ENCODE measurements at regions not wholly inside any gene's neighbourhood (a gene's known extent, or its start where the extent isn't known, plus 50 kb on each side); places are given as distances from the start of the nearest gene placed in this dataset.

DNA sequence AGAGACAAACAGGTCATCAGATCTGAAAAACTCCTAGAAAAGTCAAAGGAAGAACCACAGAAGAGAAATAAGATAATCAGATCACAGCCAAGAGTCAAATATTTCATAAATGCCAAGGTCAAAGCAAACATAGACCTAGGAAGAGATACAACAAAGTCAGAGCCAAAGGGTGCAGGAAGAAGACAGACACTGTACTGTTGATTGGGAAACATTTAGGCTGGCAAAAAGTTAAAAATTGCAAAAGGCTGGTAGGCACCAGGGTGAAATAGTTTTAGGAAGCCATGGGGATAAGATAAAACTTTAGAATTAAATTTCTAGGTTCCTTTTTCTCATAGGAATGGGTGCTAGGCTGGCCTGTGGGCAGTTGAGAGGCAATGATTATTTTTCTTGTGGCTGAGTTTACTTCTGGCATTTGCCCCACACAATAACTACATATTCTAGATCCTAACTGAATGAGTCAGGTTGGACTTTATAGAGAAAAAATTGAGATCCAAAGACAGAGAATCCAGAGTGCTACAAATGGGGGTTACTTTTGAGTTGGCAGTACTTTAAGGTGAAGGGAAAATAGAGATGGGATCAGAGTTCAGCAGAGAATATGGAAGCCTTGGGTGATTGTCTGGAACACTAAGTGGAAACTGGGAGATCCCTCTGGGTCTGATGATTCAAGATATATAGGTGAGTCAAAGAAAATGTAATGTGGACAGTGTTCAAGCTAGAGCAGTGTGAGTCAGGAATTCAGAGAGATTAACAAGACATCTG lies 215.5 kb downstream of the C12orf50 start:
- no peak for DNase-seq
- Mint-ChIP-seq H3K27me3 (no peaks in the 10 kb centered on the region), H3K4me1 (no peaks in the 10 kb centered on the region), H3K27ac (no peak overlapping the region), H3K9me3 (no peaks in the 10 kb centered on the region), H3K4me3 (no peak overlapping the region)
- no peak for ATAC-seq

DNA sequence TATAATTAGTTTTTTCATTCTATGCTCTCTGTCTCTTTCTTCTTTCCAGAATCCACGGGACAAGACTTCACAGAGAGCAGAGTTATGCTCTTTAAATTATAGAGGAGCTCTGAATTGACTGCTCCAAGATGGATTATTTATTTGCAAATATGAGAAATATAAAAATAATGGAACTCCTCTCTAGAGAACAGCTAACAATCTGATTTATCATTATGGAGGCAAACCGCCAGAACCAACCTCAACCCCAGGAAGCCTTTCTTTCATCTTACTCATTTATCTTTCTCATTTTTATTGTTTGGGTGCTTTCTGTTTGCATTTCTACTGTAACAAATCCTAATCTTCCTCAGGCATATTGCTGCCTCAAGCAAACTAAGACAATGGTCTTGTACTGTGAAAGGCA lies 216.5 kb downstream of the C12orf50 start:
- no peak for ATAC-seq
- no peaks in the 10 kb centered on the region for H3K27me3 Mint-ChIP-seq
- no peak overlapping the region for H3K4me3 Mint-ChIP-seq
- H3K4me1 Mint-ChIP-seq = no peaks in the 10 kb centered on the region
- DNase-seq = no peak
- H3K9me3 Mint-ChIP-seq = no peaks in the 10 kb centered on the region
- no peak overlapping the region for H3K27ac Mint-ChIP-seq

- no peak overlapping the region for H3K27ac Mint-ChIP-seq
- H3K27me3 Mint-ChIP-seq = no peaks in the 10 kb centered on the region
- no peak for DNase-seq
- no peaks in the 10 kb centered on the region for H3K4me1 Mint-ChIP-seq
- H3K4me3 Mint-ChIP-seq = no peak overlapping the region
- no peaks in the 10 kb centered on the region for H3K9me3 Mint-ChIP-seq
- no peak for ATAC-seq
These were observed 217.2 kb downstream of the C12orf50 start for GRCh38 chr12:87812030-87812429.

DNA sequence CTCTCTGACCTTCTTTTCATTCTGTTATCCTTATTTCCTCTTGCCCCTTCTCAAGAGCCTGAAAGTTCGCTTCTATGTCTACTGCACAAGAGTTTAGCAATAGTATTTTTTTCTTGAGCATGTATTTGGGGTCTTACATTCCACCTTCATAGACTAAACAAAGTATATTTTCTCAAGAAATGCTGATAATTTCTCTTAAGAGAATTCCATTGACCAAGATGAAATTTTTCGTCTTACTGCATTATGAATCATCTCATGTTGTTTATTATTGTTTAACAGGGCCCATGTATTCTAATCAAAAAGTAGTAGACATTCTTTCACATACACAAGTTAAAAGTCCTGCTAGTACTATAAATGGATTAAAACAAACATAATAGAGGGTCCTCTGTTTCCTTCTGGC lies 219.3 kb downstream of the C12orf50 start:
- DNase-seq = no peak
- no peak for ATAC-seq
- H3K27me3 Mint-ChIP-seq = no peaks in the 10 kb centered on the region
- H3K4me1 Mint-ChIP-seq = no peaks in the 10 kb centered on the region
- no peaks in the 10 kb centered on the region for H3K9me3 Mint-ChIP-seq
- no peak overlapping the region for H3K27ac Mint-ChIP-seq
- H3K4me3 Mint-ChIP-seq = no peak overlapping the region

GRCh38 chr12:87807086-87807485 lies 222.1 kb downstream of the C12orf50 start:
- no peaks in the 10 kb centered on the region for H3K27me3 Mint-ChIP-seq
- H3K27ac Mint-ChIP-seq = no peak overlapping the region
- H3K4me1 Mint-ChIP-seq = no peaks in the 10 kb centered on the region
- DNase-seq = no peak
- H3K4me3 Mint-ChIP-seq = no peak overlapping the region
- ATAC-seq = no peak
- no peaks in the 10 kb centered on the region for H3K9me3 Mint-ChIP-seq

DNA sequence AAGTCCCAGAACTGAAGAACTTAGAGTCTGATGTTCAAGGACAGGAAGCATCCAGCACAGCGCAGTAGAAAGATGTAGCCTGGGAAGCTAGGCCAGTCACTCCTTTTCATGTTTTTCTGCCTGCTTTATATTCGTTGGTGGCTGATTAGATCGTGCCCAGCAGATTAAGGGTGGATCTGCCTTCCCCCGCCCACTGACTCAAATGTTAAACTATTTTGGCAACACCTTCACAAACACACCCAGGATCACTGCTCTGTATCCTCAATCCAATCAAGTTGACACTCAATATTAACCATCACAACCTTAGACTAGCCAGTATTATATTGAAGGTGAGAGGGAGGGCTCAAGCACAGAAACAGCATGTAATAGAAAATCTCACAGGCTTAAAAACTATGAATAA lies 222.9 kb downstream of the C12orf50 start:
- no peak overlapping the region for H3K4me3 Mint-ChIP-seq
- no peaks in the 10 kb centered on the region for H3K9me3 Mint-ChIP-seq
- no peaks in the 10 kb centered on the region for H3K4me1 Mint-ChIP-seq
- DNase-seq (no peak), ATAC-seq (no peak)
- H3K27me3 Mint-ChIP-seq = no peaks in the 10 kb centered on the region
- H3K27ac Mint-ChIP-seq = no peak overlapping the region

GRCh38 chr12:87804386-87804785 lies 224.8 kb downstream of the C12orf50 start:
- Mint-ChIP-seq H3K4me3 (no peak overlapping the region), H3K27ac (no peak overlapping the region), H3K9me3 (no peaks in the 10 kb centered on the region), H3K27me3 (no peaks in the 10 kb centered on the region), H3K4me1 (no peaks in the 10 kb centered on the region)
- ATAC-seq = no peak
- DNase-seq = no peak

DNA sequence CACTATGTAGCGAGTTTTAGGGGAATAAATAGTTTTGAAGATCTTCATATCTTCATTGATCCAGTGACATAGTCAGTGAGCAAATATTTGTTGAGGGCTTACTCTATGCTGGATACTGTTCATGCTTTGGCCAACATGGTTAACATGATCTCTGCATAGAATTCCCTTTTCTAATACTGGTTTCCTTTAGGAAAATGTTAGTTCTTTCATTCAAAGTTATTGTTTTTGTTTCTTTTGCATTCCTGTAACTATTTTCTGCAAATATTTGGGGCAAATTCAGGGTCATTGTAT lies 226.5 kb downstream of the C12orf50 start:
- H3K27me3 Mint-ChIP-seq = no peaks in the 10 kb centered on the region
- DNase-seq = no peak
- H3K4me1 Mint-ChIP-seq = no peaks in the 10 kb centered on the region
- H3K9me3 Mint-ChIP-seq = no peaks in the 10 kb centered on the region
- H3K4me3 Mint-ChIP-seq = no peak overlapping the region
- no peak overlapping the region for H3K27ac Mint-ChIP-seq
- no peak for ATAC-seq

DNA sequence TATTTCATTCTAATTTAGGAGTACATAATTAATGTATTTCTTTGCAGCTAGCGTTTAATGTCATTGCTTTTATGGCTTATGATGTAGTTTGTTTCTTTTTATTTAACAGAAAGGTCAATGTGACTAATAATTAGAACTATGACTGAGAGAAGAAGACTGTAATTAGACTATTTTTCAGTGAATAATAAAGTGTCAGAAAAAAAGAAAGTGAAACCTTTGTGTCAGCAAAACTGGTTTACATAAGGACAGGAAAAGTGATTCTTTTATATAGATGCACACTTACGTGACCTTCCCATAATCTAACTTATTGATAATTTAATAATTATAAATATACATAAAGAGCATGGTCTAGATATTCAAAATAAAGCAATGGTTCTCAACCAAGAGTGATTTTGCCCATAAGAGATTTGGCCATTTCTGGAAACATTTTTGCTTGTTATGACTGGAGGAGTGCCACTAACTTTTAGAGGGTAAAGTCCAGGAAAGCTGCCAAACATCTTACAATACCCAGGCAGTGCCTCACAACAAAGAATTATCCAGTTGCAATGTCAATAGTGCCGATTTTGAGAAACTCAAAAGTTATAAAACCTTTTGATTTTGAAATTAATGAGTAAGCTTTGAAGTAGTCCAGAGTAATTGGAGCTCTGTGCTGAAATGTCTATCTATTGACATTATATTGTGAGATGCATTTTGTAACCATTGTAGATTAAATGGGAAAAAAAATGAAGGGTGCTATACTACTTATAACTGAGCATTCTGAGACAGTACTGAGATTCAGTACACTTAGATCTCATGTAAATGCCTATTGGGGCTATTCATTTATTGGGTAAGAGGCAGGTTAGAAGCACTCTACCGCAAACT lies 227.1 kb downstream of the C12orf50 start:
- H3K4me1 Mint-ChIP-seq = no peaks in the 10 kb centered on the region
- H3K9me3 Mint-ChIP-seq = no peaks in the 10 kb centered on the region
- no peak overlapping the region for H3K4me3 Mint-ChIP-seq
- H3K27ac Mint-ChIP-seq = no peak overlapping the region
- ATAC-seq (no peak), DNase-seq (no peak)
- no peaks in the 10 kb centered on the region for H3K27me3 Mint-ChIP-seq

DNA sequence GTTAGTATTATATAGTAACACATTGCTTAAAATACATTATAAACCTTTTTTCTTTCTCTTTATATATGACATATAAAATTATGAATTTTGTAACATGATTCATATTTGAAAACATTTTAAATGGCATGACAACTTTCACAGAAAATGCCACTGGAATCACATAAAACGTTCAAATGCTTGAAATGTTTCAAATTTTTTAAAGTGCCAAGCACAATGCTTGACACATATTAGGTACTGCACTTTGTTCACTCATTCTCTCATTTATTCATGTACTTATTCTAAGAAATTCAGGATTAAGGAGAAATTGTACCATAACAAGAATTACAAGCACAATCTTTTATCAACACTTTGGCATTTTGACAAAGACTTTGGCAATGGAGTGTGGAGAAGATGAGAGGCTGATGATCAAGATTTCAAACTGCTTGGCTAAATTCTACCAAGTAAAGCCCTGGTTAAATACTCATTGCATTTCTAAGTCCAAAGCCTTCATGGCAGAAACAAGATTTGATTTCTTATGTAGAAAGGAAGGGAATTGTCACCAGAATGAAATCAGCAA lies 232.2 kb downstream of the C12orf50 start:
- H3K4me3 Mint-ChIP-seq = no peak overlapping the region
- H3K27me3 Mint-ChIP-seq = no peaks in the 10 kb centered on the region
- ATAC-seq = no peak
- H3K9me3 Mint-ChIP-seq = no peaks in the 10 kb centered on the region
- H3K4me1 Mint-ChIP-seq = no peaks in the 10 kb centered on the region
- no peak for DNase-seq
- H3K27ac Mint-ChIP-seq = no peak overlapping the region

DNA sequence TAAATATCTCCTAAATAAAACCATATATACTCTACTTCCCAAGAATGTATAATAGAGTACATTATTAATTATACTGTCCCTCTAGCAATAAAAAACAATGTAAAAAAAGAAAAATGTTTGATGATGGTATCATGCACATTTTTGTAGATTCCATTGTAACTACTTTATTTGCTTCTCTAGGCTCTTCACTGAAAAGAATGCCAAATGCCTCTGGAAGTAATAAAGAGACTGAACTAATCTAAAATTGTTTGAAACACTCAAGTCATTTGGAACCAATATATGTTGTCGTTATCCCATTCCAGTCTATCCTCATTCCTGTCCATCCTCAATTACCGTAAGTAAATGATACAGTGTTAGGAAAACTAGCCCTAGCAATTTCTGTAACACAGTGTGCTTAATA lies 233.6 kb downstream of the C12orf50 start:
- no peak overlapping the region for H3K27ac Mint-ChIP-seq
- H3K27me3 Mint-ChIP-seq = no peaks in the 10 kb centered on the region
- no peak overlapping the region for H3K4me3 Mint-ChIP-seq
- ATAC-seq = no peak
- DNase-seq = no peak
- no peaks in the 10 kb centered on the region for H3K9me3 Mint-ChIP-seq
- H3K4me1 Mint-ChIP-seq = no peaks in the 10 kb centered on the region

- H3K9me3 Mint-ChIP-seq = no peaks in the 10 kb centered on the region
- DNase-seq (no peak), ATAC-seq (no peak)
- no peak overlapping the region for H3K27ac Mint-ChIP-seq
- no peaks in the 10 kb centered on the region for H3K4me1 Mint-ChIP-seq
- H3K4me3 Mint-ChIP-seq = no peak overlapping the region
- no peaks in the 10 kb centered on the region for H3K27me3 Mint-ChIP-seq
These were observed 234.3 kb downstream of the C12orf50 start for GRCh38 chr12:87794854-87795253.

- Mint-ChIP-seq H3K9me3 (no peaks in the 10 kb centered on the region), H3K4me1 (no peaks in the 10 kb centered on the region), H3K4me3 (no peak overlapping the region), H3K27ac (no peak overlapping the region), H3K27me3 (no peaks in the 10 kb centered on the region)
- no peak for ATAC-seq
- no peak for DNase-seq
These were observed 236.1 kb downstream of the C12orf50 start for GRCh38 chr12:87793131-87793530.

GRCh38 chr12:87784350-87784749 lies 244.9 kb downstream of the C12orf50 start:
- Mint-ChIP-seq H3K9me3 (peaks cover 8 to 10% of the 10 kb centered on the region in 2 donors), H3K4me3 (no peak overlapping the region), H3K4me1 (no peaks in the 10 kb centered on the region), H3K27me3 (no peaks in the 10 kb centered on the region), H3K27ac (no peak overlapping the region)
- ATAC-seq = no peak
- DNase-seq = no peak

DNA sequence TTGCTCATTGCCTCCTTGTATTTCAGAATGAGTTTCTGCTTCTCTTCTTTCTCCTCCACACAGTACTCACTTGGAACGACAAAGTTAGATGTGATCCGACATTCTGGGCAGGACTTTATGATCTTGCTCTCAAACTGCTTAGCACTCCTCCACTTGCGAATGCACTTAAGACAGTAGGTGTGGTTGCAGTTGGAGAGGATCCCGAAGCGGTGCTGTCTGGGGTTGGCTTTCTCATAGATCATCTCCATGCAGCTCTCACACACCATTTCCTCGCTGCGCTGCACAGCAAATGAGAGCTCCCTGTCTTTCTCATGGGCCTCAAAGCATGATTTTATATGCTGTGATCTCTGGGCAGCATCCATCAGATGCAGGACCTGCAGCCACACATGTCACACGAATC lies 245.7 kb downstream of the C12orf50 start:
- DNase-seq (no peak), ATAC-seq (no peak)
- peaks cover 8 to 10% of the 10 kb centered on the region in 2 donors for H3K9me3 Mint-ChIP-seq
- no peaks in the 10 kb centered on the region for H3K4me1 Mint-ChIP-seq
- no peaks in the 10 kb centered on the region for H3K27me3 Mint-ChIP-seq
- no peak overlapping the region for H3K27ac Mint-ChIP-seq
- H3K4me3 Mint-ChIP-seq = no peak overlapping the region

DNA sequence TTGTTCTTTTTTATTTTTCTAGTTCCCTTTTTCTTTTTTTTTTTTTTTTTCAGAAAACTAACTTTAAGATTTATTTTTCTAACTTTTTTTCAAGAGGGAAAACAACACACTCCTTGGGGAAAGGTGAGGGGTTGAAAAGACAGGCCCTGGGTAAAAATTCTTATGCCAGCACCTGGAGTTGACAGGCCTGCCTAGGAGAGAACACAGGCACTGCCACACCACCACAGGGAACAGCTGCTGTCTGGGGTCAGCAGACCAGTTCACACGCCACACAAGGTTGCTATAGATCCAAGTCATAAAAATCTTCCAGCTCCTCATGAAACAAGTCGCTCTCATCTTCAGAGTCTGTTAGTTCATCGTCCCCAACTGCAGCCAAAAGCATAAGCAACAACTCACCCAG lies 246.4 kb downstream of the C12orf50 start:
- Mint-ChIP-seq H3K4me1 (no peaks in the 10 kb centered on the region), H3K9me3 (peaks cover 8 to 10% of the 10 kb centered on the region in 2 donors), H3K27me3 (no peaks in the 10 kb centered on the region), H3K4me3 (no peak overlapping the region), H3K27ac (no peak overlapping the region)
- DNase-seq = no peak
- no peak for ATAC-seq
